Panc1 (cell line): ENCODE measurements at regions not wholly inside any gene's neighbourhood (a gene's known extent, or its start where the extent isn't known, plus 50 kb on each side); places are given as distances from the start of the nearest gene placed in this dataset.

Source experiments
- ATAC-seq: fragments of 200-7000 bp; cut with Tn5 transposase; 2 replicates; pipeline ENCODE4 v1.9.1; 2020; ENCODE audit warnings: mild to moderate bottlenecking, moderate library complexity
- BruUV-seq: library from RNA; stranded (reverse); fragments of 400-500 nt; replicated peaks from 2 replicates; lab custom pipeline; 2021; lab: Mats Ljungman, UMichigan
- CTCF ChIA-PET: fragments of 300-600 bp; sonication (Branson Sonifier 250); formaldehyde crosslinking; loops from one replicate; lab custom pipeline; 2022; ENCODE audit warnings: antibody characterized with exemption; lab: Charles Lee
- POLR2A ChIA-PET: fragments of 300-600 bp; sonication (Branson Sonifier 250); formaldehyde crosslinking; loops from one replicate; lab custom pipeline; 2022; ENCODE audit warnings: antibody characterized with exemption; lab: Charles Lee
- DNase-seq: peaks from one replicate; pipeline ENCODE4 v3.0.0-alpha.2; 2010; ENCODE audit warnings: low read depth, low spot score
- H3K27ac ChIP-seq: 2 replicates; pipeline ENCODE4 v1.5.1; 2011; ENCODE audit warnings: mild to moderate bottlenecking, low read length, inconsistent platforms
- H3K27me3 ChIP-seq: fragments of 200-500 bp; sonication (Bioruptor generic); 2 replicates; pipeline ENCODE4 v1.6.0; 2014; ENCODE audit warnings: low read length, inconsistent platforms; ENCODE audit not compliant: control insufficient read depth, insufficient read depth
- H3K36me3 ChIP-seq: fragments of 200-500 bp; sonication (Bioruptor generic); 2 replicates; pipeline ENCODE4 v1.5.1; 2014; ENCODE audit warnings: inconsistent platforms, mild to moderate bottlenecking, low read length, moderate library complexity; ENCODE audit not compliant: control insufficient read depth, insufficient read depth
- H3K4me1 ChIP-seq: 2 replicates; pipeline ENCODE4 v1.5.1; 2011; ENCODE audit warnings: inconsistent platforms, mild to moderate bottlenecking, low read length, moderate library complexity; ENCODE audit not compliant: control insufficient read depth, insufficient read depth
- H3K4me3 ChIP-seq, 2 experiments: 2 replicates each; pipeline ENCODE4 v1.5.1; 2011 to 2012; ENCODE audit warnings: low read depth in 2 of 2, low read length in 2 of 2, mild to moderate bottlenecking in 2 of 2, inconsistent platforms in 1 of 2, moderate library complexity in 1 of 2
- H3K9me3 ChIP-seq: fragments of 200-500 bp; sonication (Bioruptor generic); 2 replicates; pipeline ENCODE4 v1.5.1; 2014; ENCODE audit warnings: low read depth, mild to moderate bottlenecking, inconsistent platforms, low read length, moderate library complexity; ENCODE audit not compliant: control insufficient read depth, insufficient read depth
- POLR2AphosphoS5 ChIP-seq: IDR thresholded peaks from 2 replicates; pipeline ENCODE4 v1.6.1; 2012; ENCODE audit warnings: mild to moderate bottlenecking, low read depth, low read length, moderate library complexity
- REST ChIP-seq, 2 experiments: IDR thresholded peaks; 2 replicates each; pipeline ENCODE4 v1.6.1; 2011 to 2012; ENCODE audit warnings: low read depth in 2 of 2, control low read depth in 1 of 2, low read length in 1 of 2, mild to moderate bottlenecking in 1 of 2, moderate library complexity in 1 of 2; ENCODE audit not compliant: insufficient read depth in 1 of 2
- SIN3A ChIP-seq: IDR thresholded peaks from 2 replicates; pipeline ENCODE4 v1.6.1; 2012; ENCODE audit warnings: low read depth, mild to moderate bottlenecking, low read length, moderate library complexity, borderline replicate concordance; ENCODE audit not compliant: insufficient read depth
- TCF7L2 ChIP-seq: IDR thresholded peaks from 2 replicates; pipeline ENCODE4 v1.6.1; 2011; ENCODE audit warnings: mild to moderate bottlenecking, low read depth, low read length, inconsistent platforms
- in situ Hi-C: cut with HindIII; loops from 2 replicates; pipeline ENCODE4 v1.10.0; 2016; ENCODE audit warnings: low sequenced_read_pairs, low pct_unique_long_range_greater_than_20kb
- intact Hi-C: fragments of 100-400 bp; cut with micrococcal nuclease; formaldehyde crosslinking; loops from one replicate; pipeline ENCODE4 v1.10.0; 2022; ENCODE audit not compliant: unreplicated experiment
- TF ChIP-seq, protein P1 (sequence below): fragments of 450-650 bp; IDR thresholded peaks from 2 replicates; pipeline ENCODE4 v1.5.1; 2017; ENCODE audit warnings: mild to moderate bottlenecking

GRCh38 chr18:60146220-60146960, 226.2 kb downstream of the MC4R start:
- Histone ChIP-seq H3K9me3 (no peaks in the 10 kb centered on the region), H3K36me3 (no peaks in the 10 kb centered on the region), H3K4me3 (no peak overlapping the region), H3K27ac (no peak overlapping the region), H3K27me3 (no peaks in the 10 kb centered on the region), H3K4me1 (no peaks in the 10 kb centered on the region)
- POLR2A ChIA-PET, result no interaction called here
- TF ChIP-seq TCF7L2, result no peak
- TF ChIP-seq POLR2AphosphoS5, result no peak
- TF ChIP-seq SIN3A, result no peak
- TF ChIP-seq REST (IDR thresholded peaks at IDR 0.05; ENCODE audit: insufficient read depth in 1 of 2, low read depth in 2 of 2, low read length in 1 of 2), result no peak
- TF ChIP-seq, protein P1, sequence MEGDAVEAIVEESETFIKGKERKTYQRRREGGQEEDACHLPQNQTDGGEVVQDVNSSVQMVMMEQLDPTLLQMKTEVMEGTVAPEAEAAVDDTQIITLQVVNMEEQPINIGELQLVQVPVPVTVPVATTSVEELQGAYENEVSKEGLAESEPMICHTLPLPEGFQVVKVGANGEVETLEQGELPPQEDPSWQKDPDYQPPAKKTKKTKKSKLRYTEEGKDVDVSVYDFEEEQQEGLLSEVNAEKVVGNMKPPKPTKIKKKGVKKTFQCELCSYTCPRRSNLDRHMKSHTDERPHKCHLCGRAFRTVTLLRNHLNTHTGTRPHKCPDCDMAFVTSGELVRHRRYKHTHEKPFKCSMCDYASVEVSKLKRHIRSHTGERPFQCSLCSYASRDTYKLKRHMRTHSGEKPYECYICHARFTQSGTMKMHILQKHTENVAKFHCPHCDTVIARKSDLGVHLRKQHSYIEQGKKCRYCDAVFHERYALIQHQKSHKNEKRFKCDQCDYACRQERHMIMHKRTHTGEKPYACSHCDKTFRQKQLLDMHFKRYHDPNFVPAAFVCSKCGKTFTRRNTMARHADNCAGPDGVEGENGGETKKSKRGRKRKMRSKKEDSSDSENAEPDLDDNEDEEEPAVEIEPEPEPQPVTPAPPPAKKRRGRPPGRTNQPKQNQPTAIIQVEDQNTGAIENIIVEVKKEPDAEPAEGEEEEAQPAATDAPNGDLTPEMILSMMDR, result no peak
- intact Hi-C loops, result no loop called here
- ATAC-seq (no peak), DNase-seq (no peak)
- in situ Hi-C loops, result no loop called here
- BruUV-seq, result no TSS peak
- CTCF ChIA-PET, result no interaction called here

- ChIA-PET CTCF (no interaction called here), POLR2A (no interaction called here)
- Histone ChIP-seq H3K9me3 (no peaks in the 10 kb centered on the region), H3K27ac (no peak overlapping the region), H3K4me1 (no peaks in the 10 kb centered on the region), H3K36me3 (no peaks in the 10 kb centered on the region), H3K27me3 (no peaks in the 10 kb centered on the region), H3K4me3 (no peak overlapping the region)
- in situ Hi-C loops, result no loop called here
- no peak for TF ChIP-seq POLR2AphosphoS5
- TF ChIP-seq TCF7L2, result no peak
- no peak for TF ChIP-seq SIN3A
- no peak for TF ChIP-seq REST (IDR thresholded peaks at IDR 0.05; ENCODE audit: insufficient read depth in 1 of 2, low read depth in 2 of 2, low read length in 1 of 2)
- TF ChIP-seq, protein P1, result no peak
- DNase-seq, result no peak
- no TSS peak for BruUV-seq
- intact Hi-C loops, result no loop called here
- ATAC-seq, result no peak
Measured at GRCh38 chr18:60145776-60146175, 226.8 kb downstream of the MC4R start.
